HG02571 (cell line): ENCODE measurements at regions not wholly inside any gene's neighbourhood (a gene's known extent, or its start where the extent isn't known, plus 50 kb on each side); places are given as distances from the start of the nearest gene placed in this dataset.

Experiments
- ATAC-seq: cut with Tn5 transposase; IDR thresholded peaks from one replicate; pipeline ENCODE4 v1.9.1; 2021; ENCODE audit warnings: mild to moderate bottlenecking, moderate library complexity; ENCODE audit not compliant: unreplicated experiment

DNA sequence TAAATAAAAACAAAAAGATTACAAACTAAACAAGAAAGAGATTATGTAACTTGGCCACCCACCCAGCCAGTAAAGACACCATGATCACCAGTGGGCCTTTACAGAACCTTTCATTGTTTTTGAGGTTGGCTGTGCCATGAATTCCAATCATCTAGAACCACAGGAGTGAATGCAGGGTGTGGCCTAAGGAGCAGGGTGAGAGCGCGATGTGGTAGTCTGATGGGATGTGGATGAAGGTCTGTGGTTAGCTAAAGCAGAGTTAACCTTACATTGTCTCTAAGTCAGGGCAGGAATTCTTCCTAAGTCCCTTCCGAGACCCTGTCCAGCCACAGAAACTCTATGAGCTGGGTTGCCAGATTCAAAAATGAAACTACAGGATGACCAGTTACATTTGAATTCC, 54.0 kb upstream of the CDKN3 start:
- no peak for ATAC-seq

- ATAC-seq: no peak
Observed at GRCh38 chr14:54343272-54344121, 53.3 kb upstream of the CDKN3 start.

DNA sequence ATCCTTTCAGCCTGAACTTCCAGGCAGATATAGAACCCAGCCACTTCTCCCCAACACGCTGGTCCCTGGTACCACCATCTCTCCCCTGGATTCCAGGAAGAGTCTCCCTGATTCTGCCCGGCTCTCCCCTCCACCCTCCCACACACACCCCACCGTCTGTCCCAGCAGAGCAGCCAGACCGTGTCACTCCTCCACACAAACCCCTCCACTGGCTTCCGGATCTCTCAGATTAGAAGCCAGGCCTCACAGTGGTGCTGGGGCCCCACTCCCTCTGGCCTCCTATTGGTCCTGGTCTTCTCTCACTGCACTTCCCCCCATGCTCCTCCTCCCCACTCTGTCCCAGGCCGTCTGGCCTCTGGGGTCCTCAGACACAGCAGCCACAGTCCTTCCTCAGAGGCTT, 52.4 kb upstream of the CDKN3 start:
- no peak for ATAC-seq

GRCh38 chr14:54346257-54346656, 50.5 kb upstream of the CDKN3 start:
- ATAC-seq: no peak
